Body of pancreas (tissue), 4 donors: ENCODE measurements at regions not wholly inside any gene's neighbourhood (a gene's known extent, or its start where the extent isn't known, plus 50 kb on each side); places are given as distances from the start of the nearest gene placed in this dataset.

ENCODE experiments used
- ATAC-seq: fragments of 150-250 bp; one replicate; pipeline ENCODE4 v1.9.1; 2016
- DNase-seq, 4 donors: peaks; one replicate each; pipeline ENCODE4 v3.0.0-alpha.2; 2019
- H3K27ac ChIP-seq, 4 donors: fragments of 200-600 bp; sonication (generic); 1 replicate in 3 of 4; 2 replicates in 1 of 4; pipeline versions ENCODE4 v1.5.1 to v1.6.1; 2016 to 2019; ENCODE audit warnings: mild to moderate bottlenecking in 1 of 4, mixed read lengths in 1 of 4, moderate library complexity in 1 of 4
- H3K27me3 ChIP-seq, 2 donors: fragments of 200-600 bp; sonication (generic); one replicate each; pipeline ENCODE4 v1.6.0; 2016; ENCODE audit warnings: mild to moderate bottlenecking in 1 of 2
- H3K36me3 ChIP-seq, 2 donors: fragments of 200-600 bp; sonication (generic); replicated peaks in 1 of 2; 2 replicates each; pipeline ENCODE4 v1.5.1; 2016; ENCODE audit warnings: low read depth in 2 of 2; ENCODE audit not compliant: insufficient read depth in 1 of 2
- H3K4me1 ChIP-seq: fragments of 200-600 bp; sonication (generic); one replicate; pipeline ENCODE4 v1.6.0; 2016
- H3K4me3 ChIP-seq, 2 donors: fragments of 200-600 bp; sonication (generic); 1 replicate in 1 of 2; 2 replicates in 1 of 2; pipeline ENCODE4 v1.5.1; 2016 to 2019
- H3K9me3 ChIP-seq, 3 donors: fragments of 200-600 bp; sonication (generic); 1 replicate in 2 of 3; 2 replicates in 1 of 3; pipeline ENCODE4 v1.5.1; 2016
- POLR2A ChIP-seq, 3 donors: fragments of 450-650 bp; IDR thresholded peaks; one replicate each; pipeline ENCODE4 v1.6.1; 2016; ENCODE audit warnings: antibody characterized with exemption in 3 of 3, mild to moderate bottlenecking in 2 of 3
- WGBS, 2 donors: methylation state at CpG; one replicate each; pipeline ENCODE4 v1.1.5; 2017; 5-methylcytosine and 5-hydroxymethylcytosine counted together
- intact Hi-C: fragments of 100-400 bp; cut with DNase I; formaldehyde crosslinking; loops from one replicate; pipeline ENCODE4 v1.15.1; 2023
- TF ChIP-seq, protein P1 (sequence below), 7 experiments: fragments of 450-650 bp in 4 of 7; fragments of 200-600 bp in 3 of 7; sonication (generic) in 3 of 7; IDR thresholded peaks; one replicate each; pipeline ENCODE4 v1.5.1; 2016 to 2019; ENCODE audit warnings: antibody characterized with exemption in 7 of 7

DNA sequence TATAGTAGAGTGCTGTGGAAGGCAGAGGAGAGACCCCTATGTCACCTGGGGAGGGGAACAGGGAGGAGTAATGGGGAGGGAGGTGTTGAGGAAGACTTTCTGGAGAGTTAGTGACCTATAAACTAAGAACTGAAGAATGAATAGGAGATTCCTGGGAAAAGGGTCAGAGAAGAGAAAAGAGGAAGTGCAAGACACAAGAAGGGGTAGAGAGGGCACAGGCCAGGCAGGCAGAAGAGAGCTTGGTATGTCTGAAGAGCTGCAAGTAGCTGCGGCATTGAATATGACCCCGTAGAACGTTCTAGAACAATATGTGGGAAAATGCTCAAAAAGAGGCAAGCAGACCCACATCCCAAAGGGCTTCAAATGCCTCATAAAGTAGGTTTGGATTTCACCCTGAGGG lies 361.2 kb downstream of the PRDM2 start:
- no peak overlapping the region for H3K27ac ChIP-seq
- WGBS, 2 donors = 77 to 78% methylated on average over 3 of the region's 3 CpGs
- no peak for ATAC-seq

DNA sequence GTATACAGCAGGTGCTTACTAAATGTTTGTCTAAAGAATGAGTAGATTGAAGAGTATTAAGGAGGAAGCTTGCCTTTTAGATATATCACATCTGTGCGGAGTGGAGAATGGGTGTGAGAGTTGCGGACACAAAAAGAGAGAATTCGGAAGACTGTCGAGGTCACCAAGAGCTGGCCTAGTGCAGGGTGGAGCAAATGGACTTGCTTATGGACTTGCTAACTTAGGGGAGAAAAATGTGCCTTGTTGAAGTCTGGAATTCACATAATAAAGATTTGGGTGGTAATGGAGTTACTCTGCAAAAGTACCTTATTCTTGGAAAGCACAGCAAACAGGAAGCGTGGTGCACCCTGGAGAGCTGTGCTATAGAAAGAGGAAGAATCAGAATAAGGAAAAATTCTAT lies 361.7 kb downstream of the PRDM2 start:
- DNase-seq (no peak), ATAC-seq (no peak)
- no peaks in the 10 kb centered on the region for H3K4me1 ChIP-seq
- H3K9me3 ChIP-seq = no peaks in the 10 kb centered on the region
- no peak overlapping the region for H3K27ac ChIP-seq
- H3K4me3 ChIP-seq = no peak overlapping the region
- WGBS, 2 donors = 86 to 89% methylated on average over 5 of the region's 5 CpGs
- no peaks in the 10 kb centered on the region for H3K27me3 ChIP-seq
- TF ChIP-seq, protein P1, sequence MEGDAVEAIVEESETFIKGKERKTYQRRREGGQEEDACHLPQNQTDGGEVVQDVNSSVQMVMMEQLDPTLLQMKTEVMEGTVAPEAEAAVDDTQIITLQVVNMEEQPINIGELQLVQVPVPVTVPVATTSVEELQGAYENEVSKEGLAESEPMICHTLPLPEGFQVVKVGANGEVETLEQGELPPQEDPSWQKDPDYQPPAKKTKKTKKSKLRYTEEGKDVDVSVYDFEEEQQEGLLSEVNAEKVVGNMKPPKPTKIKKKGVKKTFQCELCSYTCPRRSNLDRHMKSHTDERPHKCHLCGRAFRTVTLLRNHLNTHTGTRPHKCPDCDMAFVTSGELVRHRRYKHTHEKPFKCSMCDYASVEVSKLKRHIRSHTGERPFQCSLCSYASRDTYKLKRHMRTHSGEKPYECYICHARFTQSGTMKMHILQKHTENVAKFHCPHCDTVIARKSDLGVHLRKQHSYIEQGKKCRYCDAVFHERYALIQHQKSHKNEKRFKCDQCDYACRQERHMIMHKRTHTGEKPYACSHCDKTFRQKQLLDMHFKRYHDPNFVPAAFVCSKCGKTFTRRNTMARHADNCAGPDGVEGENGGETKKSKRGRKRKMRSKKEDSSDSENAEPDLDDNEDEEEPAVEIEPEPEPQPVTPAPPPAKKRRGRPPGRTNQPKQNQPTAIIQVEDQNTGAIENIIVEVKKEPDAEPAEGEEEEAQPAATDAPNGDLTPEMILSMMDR (IDR thresholded peaks at IDR 0.05) = no peak
- no peak for TF ChIP-seq POLR2A (IDR thresholded peaks at IDR 0.05)
- intact Hi-C loops = no loop called here
- no peaks in the 10 kb centered on the region for H3K36me3 ChIP-seq

More for the DNA sequence above, 361.2 kb downstream of the PRDM2 start:
- TF ChIP-seq, protein P1 (IDR thresholded peaks at IDR 0.05) = no peak
- H3K9me3 ChIP-seq = no peaks in the 10 kb centered on the region
- no peak overlapping the region for H3K4me3 ChIP-seq
- no peaks in the 10 kb centered on the region for H3K4me1 ChIP-seq
- no peaks in the 10 kb centered on the region for H3K36me3 ChIP-seq
- no peak for DNase-seq
- no peaks in the 10 kb centered on the region for H3K27me3 ChIP-seq
- intact Hi-C loops = no loop called here

DNA sequence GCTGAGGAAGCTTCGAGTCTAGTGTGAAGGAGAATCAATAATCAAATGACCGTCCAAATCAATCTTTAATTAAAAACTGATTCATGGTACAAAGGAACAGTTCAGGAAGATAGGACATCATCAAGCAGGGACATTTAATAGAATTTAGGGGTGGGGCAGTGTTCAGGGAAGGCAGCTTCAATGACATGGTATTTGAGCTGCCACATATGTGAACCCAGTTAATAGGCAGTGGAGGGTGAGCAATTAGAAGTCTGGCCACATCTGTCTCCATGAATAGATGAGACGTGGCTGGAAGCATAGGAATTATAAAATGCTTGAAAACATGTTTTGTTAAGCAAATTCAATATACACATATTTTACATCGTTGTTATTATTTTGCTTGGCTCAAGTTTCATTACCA lies 362.7 kb downstream of the PRDM2 start:
- no peak overlapping the region for H3K27ac ChIP-seq
- DNase-seq (no peak), ATAC-seq (no peak)
- intact Hi-C loops = no loop called here
- no peak overlapping the region for H3K4me3 ChIP-seq
- 35 to 40% methylated on average over 4 of the region's 4 CpGs for WGBS, 2 donors
- no peaks in the 10 kb centered on the region for H3K9me3 ChIP-seq
- TF ChIP-seq, protein P1 (IDR thresholded peaks at IDR 0.05) = no peak
- no peak for TF ChIP-seq POLR2A (IDR thresholded peaks at IDR 0.05)
- H3K27me3 ChIP-seq = no peaks in the 10 kb centered on the region
- H3K36me3 ChIP-seq = no peaks in the 10 kb centered on the region
- no peaks in the 10 kb centered on the region for H3K4me1 ChIP-seq

DNA sequence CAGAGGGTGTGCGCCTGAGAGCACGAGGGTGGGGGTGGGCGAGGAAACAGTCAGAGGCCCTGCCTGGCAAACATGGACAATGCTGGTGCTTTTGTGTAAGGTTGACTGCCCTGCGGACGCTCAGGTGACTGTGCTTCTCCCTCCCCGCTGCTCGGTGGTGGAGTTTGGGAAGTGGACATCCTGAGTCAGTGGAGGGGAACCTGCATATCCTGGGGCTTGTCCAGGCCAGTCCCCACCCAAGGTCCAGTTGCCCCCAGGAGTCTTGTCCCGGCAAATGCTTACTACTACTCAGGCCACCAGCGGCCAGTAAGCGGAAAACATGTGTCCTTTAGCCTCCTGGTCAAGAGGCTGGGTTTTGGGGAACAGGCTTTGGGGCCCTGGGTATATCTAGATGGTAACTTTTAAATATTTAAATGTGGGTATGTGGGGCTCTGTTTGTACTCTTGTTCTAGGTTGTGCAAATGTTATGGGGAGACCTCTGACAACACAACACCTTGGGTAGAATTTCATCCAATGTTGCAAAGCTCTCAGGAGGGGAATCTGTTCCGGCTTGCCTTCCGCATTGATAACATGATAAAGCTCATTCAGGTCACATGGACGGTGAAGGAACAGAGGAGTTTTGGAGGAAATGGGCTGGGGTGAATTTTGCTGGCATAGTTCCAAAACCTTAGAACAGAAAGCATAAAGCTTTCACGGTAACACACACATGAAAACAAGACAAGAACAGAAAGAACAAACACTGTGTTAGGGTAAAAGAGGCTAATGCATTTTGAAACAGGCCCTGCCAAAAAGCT lies 364.9 kb downstream of the PRDM2 start:
- Histone ChIP-seq H3K27me3 (no peaks in the 10 kb centered on the region), H3K4me3 (no peak overlapping the region), H3K36me3 (no peaks in the 10 kb centered on the region), H3K9me3 (no peaks in the 10 kb centered on the region), H3K27ac (no peak overlapping the region), H3K4me1 (no peaks in the 10 kb centered on the region)
- DNase-seq = no peak
- ATAC-seq = no peak
- 72 to 78% methylated on average over 14 of the region's 14 CpGs for WGBS, 2 donors
- intact Hi-C loops = no loop called here
- TF ChIP-seq, protein P1 (IDR thresholded peaks at IDR 0.05) = no peak
- TF ChIP-seq POLR2A (IDR thresholded peaks at IDR 0.05) = no peak

DNA sequence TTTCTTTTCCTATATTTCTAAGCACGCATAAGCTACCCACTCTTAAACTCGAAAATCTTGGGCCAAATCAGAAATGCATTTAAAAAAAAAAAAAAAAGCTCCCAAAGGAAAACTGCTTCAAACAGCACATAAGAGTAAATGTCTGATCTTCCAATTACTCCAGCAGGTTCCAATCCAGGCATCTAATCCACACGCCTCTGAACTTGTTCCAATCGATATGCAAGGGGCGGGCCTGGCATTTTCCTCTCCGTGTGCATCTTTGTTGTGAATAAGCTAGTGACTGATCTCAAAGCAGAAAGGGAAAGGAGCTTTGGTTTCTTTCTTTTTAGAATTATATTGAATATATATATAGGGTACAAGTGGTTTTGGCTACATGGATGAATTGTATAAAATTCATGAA lies 365.5 kb downstream of the PRDM2 start:
- Histone ChIP-seq H3K9me3 (no peaks in the 10 kb centered on the region), H3K4me1 (no peaks in the 10 kb centered on the region), H3K27me3 (no peaks in the 10 kb centered on the region), H3K36me3 (no peaks in the 10 kb centered on the region), H3K4me3 (no peak overlapping the region), H3K27ac (no peak overlapping the region)
- DNase-seq (no peak), ATAC-seq (no peak)
- WGBS, 2 donors = 76 to 79% methylated on average over 6 of the region's 6 CpGs
- intact Hi-C loops = no loop called here
- TF ChIP-seq POLR2A (IDR thresholded peaks at IDR 0.05) = no peak
- TF ChIP-seq, protein P1 (IDR thresholded peaks at IDR 0.05) = no peak
